Brain microvascular endothelial cell (primary cell): ENCODE measurements at regions not wholly inside any gene's neighbourhood (a gene's known extent, or its start where the extent isn't known, plus 50 kb on each side); places are given as distances from the start of the nearest gene placed in this dataset.
"Not testable (repeated sequence)": the region's sequence is repeated elsewhere in the genome, so short reads cannot be mapped to it uniquely, and the experiment has no call there.

ENCODE experiments used
- DNase-seq: peaks from one replicate; pipeline ENCODE4 v3.0.0-alpha.2; 2020
- H3K27ac ChIP-seq: fragments of 250-450 bp; sonication (Bioruptor Pico); 2 replicates; pipeline ENCODE4 v1.5.1; 2020; ENCODE audit warnings: mild to moderate bottlenecking, moderate library complexity
- H3K27me3 ChIP-seq: fragments of 250-450 bp; sonication (Bioruptor Pico); replicated peaks from 2 replicates; pipeline ENCODE4 v1.5.1; 2020; ENCODE audit warnings: mild to moderate bottlenecking
- H3K36me3 ChIP-seq: fragments of 250-450 bp; sonication (Bioruptor Pico); replicated peaks from 2 replicates; pipeline ENCODE4 v1.5.1; 2020; ENCODE audit warnings: mild to moderate bottlenecking
- H3K4me3 ChIP-seq: 2 replicates; pipeline ENCODE4 v1.5.1; 2011; ENCODE audit warnings: low read depth, mild to moderate bottlenecking, control low read depth, low read length, moderate library complexity
- in situ Hi-C: cut with HindIII; loops from 2 replicates; pipeline ENCODE4 v1.10.0; 2017; ENCODE audit warnings: low sequenced_read_pairs, low pct_ligation_motif_present
- TF ChIP-seq, protein P1 (sequence below): IDR thresholded peaks from 2 replicates; pipeline ENCODE4 v1.5.1; 2011; ENCODE audit warnings: low read depth, mild to moderate bottlenecking, moderate library complexity, low read length, control low read depth, inconsistent platforms; ENCODE audit errors: missing control alignments

DNA sequence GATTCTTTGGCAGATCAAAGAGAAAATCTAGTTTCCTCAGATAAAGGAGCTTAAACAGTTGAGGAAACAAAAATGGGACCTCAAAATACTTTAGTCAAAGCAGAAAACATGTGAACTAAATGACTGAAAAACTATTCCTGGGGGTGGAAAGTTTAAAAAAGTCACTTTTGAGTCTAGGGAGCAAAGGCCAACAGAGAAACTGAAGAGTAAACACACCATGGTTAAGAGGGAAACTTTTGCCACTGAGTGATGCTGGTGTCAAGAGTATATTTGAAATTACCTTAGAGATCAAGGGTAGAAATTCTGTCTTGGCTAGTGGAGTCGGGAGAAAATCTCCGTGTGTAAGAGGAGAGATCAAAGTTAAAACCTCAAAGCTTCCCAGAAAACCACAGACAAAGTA, 501.2 kb upstream of the ADGRL4 start:
- no peak overlapping the region for H3K27ac ChIP-seq
- H3K36me3 ChIP-seq = no peaks in the 10 kb centered on the region
- TF ChIP-seq, protein P1, sequence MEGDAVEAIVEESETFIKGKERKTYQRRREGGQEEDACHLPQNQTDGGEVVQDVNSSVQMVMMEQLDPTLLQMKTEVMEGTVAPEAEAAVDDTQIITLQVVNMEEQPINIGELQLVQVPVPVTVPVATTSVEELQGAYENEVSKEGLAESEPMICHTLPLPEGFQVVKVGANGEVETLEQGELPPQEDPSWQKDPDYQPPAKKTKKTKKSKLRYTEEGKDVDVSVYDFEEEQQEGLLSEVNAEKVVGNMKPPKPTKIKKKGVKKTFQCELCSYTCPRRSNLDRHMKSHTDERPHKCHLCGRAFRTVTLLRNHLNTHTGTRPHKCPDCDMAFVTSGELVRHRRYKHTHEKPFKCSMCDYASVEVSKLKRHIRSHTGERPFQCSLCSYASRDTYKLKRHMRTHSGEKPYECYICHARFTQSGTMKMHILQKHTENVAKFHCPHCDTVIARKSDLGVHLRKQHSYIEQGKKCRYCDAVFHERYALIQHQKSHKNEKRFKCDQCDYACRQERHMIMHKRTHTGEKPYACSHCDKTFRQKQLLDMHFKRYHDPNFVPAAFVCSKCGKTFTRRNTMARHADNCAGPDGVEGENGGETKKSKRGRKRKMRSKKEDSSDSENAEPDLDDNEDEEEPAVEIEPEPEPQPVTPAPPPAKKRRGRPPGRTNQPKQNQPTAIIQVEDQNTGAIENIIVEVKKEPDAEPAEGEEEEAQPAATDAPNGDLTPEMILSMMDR = no peak
- DNase-seq = no peak
- in situ Hi-C loops = no loop called here
- H3K4me3 ChIP-seq = no peak overlapping the region
- no peaks in the 10 kb centered on the region for H3K27me3 ChIP-seq

DNA sequence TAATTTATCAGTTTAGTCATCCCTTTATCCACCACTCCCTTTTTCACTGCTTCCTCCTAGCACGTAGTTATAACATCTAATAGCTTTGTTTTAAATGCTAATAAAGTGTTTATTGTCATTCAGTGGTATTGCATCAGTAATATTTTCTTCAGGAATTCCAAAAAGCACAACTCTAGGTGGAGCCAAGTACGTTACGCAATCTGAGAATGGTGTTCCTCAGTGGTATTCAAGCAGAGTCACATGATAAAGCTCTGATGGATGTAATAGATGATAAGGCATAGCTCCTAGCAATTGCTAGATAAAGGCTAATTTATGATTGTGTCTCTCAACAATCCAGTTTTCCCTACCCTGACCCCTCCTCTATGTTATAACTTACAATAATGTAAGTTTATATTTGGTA, 494.6 kb upstream of the ADGRL4 start:
- TF ChIP-seq, protein P1 = no peak
- DNase-seq = no peak
- no peaks in the 10 kb centered on the region for H3K36me3 ChIP-seq
- in situ Hi-C loops = no loop called here
- no peak overlapping the region for H3K4me3 ChIP-seq
- H3K27ac ChIP-seq = no peak overlapping the region
- H3K27me3 ChIP-seq = no peaks in the 10 kb centered on the region

GRCh38 chr1:79499541-79499940, 493.0 kb upstream of the ADGRL4 start:
- no peaks in the 10 kb centered on the region for H3K36me3 ChIP-seq
- in situ Hi-C loops = no loop called here
- no peak overlapping the region for H3K4me3 ChIP-seq
- TF ChIP-seq, protein P1 = no peak
- no peak overlapping the region for H3K27ac ChIP-seq
- no peak for DNase-seq
- no peaks in the 10 kb centered on the region for H3K27me3 ChIP-seq

GRCh38 chr1:79497193-79497773, 490.8 kb upstream of the ADGRL4 start:
- no peak overlapping the region for H3K4me3 ChIP-seq
- TF ChIP-seq, protein P1 = peak; percentile 87
- no peaks in the 10 kb centered on the region for H3K36me3 ChIP-seq
- peak; percentile 29 for DNase-seq
- no peak overlapping the region for H3K27ac ChIP-seq
- in situ Hi-C loops = no loop called here
- H3K27me3 ChIP-seq = no peaks in the 10 kb centered on the region

DNA sequence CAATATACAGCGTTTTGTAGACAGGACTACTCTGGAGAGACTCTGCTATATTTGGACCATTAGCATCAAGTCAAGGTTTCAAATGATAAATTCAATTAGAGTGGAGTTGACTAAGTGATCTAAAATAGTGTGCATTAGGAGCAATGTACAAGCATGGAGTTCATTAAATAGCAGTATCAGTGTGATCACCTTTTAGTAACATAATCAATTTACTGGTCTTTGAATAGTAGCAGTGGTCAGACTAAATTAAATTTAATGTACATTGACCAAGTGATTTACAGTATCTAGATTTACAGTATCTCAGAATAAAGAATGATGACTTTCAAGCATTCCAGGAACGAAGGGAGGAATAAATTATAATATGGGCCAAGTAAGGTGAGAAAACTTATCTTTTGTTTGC, 489.6 kb upstream of the ADGRL4 start:
- no peak overlapping the region for H3K4me3 ChIP-seq
- H3K27me3 ChIP-seq = no peaks in the 10 kb centered on the region
- in situ Hi-C loops = no loop called here
- TF ChIP-seq, protein P1 = no peak
- no peaks in the 10 kb centered on the region for H3K36me3 ChIP-seq
- DNase-seq = no peak
- no peak overlapping the region for H3K27ac ChIP-seq

- H3K27me3 ChIP-seq, DNase-seq, H3K36me3 ChIP-seq, H3K27ac ChIP-seq, in situ Hi-C loops, H3K4me3 ChIP-seq: not testable (repeated sequence)
These were observed 487.2 kb upstream of the ADGRL4 start for GRCh38 chr1:79493702-79494101.

DNA sequence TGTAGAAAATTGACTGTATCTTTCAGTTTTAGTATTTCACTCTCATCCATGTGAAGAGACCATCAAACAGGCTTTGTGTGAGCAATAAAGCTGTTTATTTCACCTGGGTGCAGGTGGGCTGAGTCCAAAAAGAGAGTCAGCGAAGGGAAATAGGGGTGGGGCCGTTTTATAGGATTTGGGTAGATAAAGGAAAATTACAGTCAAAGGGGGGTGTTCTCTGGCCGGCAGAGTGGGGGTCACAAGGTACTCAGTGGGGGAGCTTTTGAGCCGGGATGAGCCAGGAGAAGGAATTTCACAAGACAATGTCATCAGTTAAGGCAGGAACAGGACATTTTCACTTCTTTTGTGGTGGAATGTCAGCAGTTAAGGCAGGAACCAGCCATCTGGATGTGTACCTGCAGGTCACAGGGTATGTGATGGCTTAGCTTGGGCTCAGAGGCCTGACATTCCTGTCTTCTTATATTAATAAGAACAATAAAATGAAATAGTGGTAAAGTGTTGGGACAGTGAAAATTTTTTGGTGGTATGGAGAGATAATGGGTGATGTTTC, 482.1 kb upstream of the ADGRL4 start:
- H3K4me3 ChIP-seq, H3K27me3 ChIP-seq, H3K27ac ChIP-seq, H3K36me3 ChIP-seq, in situ Hi-C loops, DNase-seq: not testable (repeated sequence)
